Stimulated activated naive CD4-positive, alpha-beta T cell treated with Interleukin-2 at 50 U/mL for 16 hours (primary cell): ENCODE measurements at regions not wholly inside any gene's neighbourhood (a gene's known extent, or its start where the extent isn't known, plus 50 kb on each side); places are given as distances from the start of the nearest gene placed in this dataset.

Experiments
- DNase-seq: peaks from one replicate; lab custom pipeline; 2025; lab: John Stamatoyannopoulos, UW

DNA sequence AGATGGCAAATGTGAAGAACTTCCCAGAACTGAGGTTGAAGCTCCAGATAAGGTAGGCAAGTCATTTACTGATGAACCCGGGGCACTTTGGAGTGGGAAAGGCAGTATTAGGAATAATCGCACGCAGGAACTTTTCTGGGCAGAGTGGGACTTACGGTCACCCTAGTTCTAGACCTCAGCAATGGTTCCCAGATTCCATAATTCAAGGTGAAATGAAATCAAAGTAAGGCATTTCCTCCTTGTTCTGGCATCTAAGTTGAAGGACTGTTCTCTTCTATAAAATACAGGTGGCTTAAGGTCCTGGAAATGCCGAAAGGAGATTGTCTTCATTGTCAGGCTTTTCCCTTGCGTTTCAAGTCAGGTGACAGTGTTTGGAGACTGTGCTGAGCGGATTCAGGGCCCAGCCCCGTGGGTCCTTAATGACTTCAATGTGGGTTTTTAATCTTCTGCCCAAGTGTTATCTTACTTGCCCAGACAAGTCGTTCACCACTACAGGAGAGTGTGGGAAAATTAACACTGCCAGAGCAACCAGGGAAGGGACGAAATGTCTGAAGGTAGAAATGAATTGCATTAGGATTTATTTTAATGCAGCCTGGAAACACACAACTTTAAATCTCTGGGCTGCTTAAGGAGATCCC lies 52.1 kb upstream of the STOX2 start:
- no peak for DNase-seq

- no peak for DNase-seq
Observed at GRCh38 chr4:183853548-183853940, 51.6 kb upstream of the STOX2 start.
